Osteocyte (in vitro differentiated cells): ENCODE measurements at regions not wholly inside any gene's neighbourhood (a gene's known extent, or its start where the extent isn't known, plus 50 kb on each side); places are given as distances from the start of the nearest gene placed in this dataset.
A peak's percentile ranks its signal among the peaks of the same experiment; 100 is the strongest.
"Not testable (repeated sequence)": the region's sequence is repeated elsewhere in the genome, so short reads cannot be mapped to it uniquely, and the experiment has no call there.

Experiments
- DNase-seq: peaks from one replicate; pipeline ENCODE4 v3.0.0; 2021; ENCODE audit warnings: mixed read lengths; ENCODE audit not compliant: unreplicated experiment; ENCODE audit errors: extremely low spot score
- H3K27ac Mint-ChIP-seq: one replicate; pipeline ENCODE4 v1.8.0; 2021; ENCODE audit warnings: mild to moderate bottlenecking, mixed read lengths; ENCODE audit not compliant: unreplicated experiment
- H3K27me3 Mint-ChIP-seq: one replicate; pipeline ENCODE4 v1.8.0; 2021; ENCODE audit warnings: mixed read lengths; ENCODE audit not compliant: unreplicated experiment
- H3K36me3 Mint-ChIP-seq: one replicate; pipeline ENCODE4 v1.8.0; 2021; ENCODE audit warnings: mixed read lengths; ENCODE audit not compliant: unreplicated experiment
- H3K4me1 Mint-ChIP-seq: one replicate; pipeline ENCODE4 v1.8.0; 2021; ENCODE audit warnings: mixed read lengths; ENCODE audit not compliant: unreplicated experiment
- H3K4me3 Mint-ChIP-seq: one replicate; pipeline ENCODE4 v1.8.0; 2021; ENCODE audit warnings: mild to moderate bottlenecking, moderate library complexity, mixed read lengths; ENCODE audit not compliant: unreplicated experiment
- H3K9me3 Mint-ChIP-seq: one replicate; pipeline ENCODE4 v1.8.0; 2021; ENCODE audit warnings: mixed read lengths; ENCODE audit not compliant: unreplicated experiment
- CTCF ChIP-seq: fragments of 200-600 bp; sonication (generic); IDR thresholded peaks from 2 replicates; pipeline ENCODE4 v1.5.0; 2021; ENCODE audit warnings: antibody characterized with exemption, mild to moderate bottlenecking, moderate library complexity

- Mint-ChIP-seq H3K9me3 (no peaks in the 10 kb centered on the region), H3K36me3 (no peaks in the 10 kb centered on the region), H3K4me3 (no peak overlapping the region), H3K27ac (no peak overlapping the region), H3K27me3 (no peaks in the 10 kb centered on the region), H3K4me1 (peaks cover 7% of the 10 kb centered on the region)
- no peak for DNase-seq
- TF ChIP-seq CTCF = no peak
These were observed 1131.8 kb upstream of the TMPRSS15 start for GRCh38 chr21:19535356-19535755.

- Mint-ChIP-seq H3K27me3 (no peaks in the 10 kb centered on the region), H3K36me3 (no peaks in the 10 kb centered on the region), H3K4me3 (no peak overlapping the region), H3K4me1 (peaks cover 24% of the 10 kb centered on the region), H3K27ac (no peak overlapping the region), H3K9me3 (no peaks in the 10 kb centered on the region)
- TF ChIP-seq CTCF = no peak
- DNase-seq = no peak
These were observed 1133.5 kb upstream of the TMPRSS15 start for GRCh38 chr21:19537116-19537515.

- Mint-ChIP-seq H3K27ac (peak overlapping the region; percentile 71), H3K9me3 (peaks cover 15% of the 10 kb centered on the region), H3K27me3 (no peaks in the 10 kb centered on the region), H3K4me3 (no peak overlapping the region), H3K4me1 (peaks cover 53% of the 10 kb centered on the region), H3K36me3 (peaks cover 9% of the 10 kb centered on the region)
- DNase-seq = no peak
- TF ChIP-seq CTCF = no peak
These were observed 1136.7 kb upstream of the TMPRSS15 start for GRCh38 chr21:19540287-19540686.

- no peak for TF ChIP-seq CTCF
- H3K27me3 Mint-ChIP-seq = no peaks in the 10 kb centered on the region
- peaks cover 56% of the 10 kb centered on the region for H3K4me1 Mint-ChIP-seq
- H3K27ac Mint-ChIP-seq = peak overlapping the region; percentile 54
- DNase-seq = no peak
- peaks cover 19% of the 10 kb centered on the region for H3K9me3 Mint-ChIP-seq
- no peak overlapping the region for H3K4me3 Mint-ChIP-seq
- H3K36me3 Mint-ChIP-seq = peaks cover 10% of the 10 kb centered on the region
These were observed 1138.0 kb upstream of the TMPRSS15 start for GRCh38 chr21:19541602-19542001.

GRCh38 chr21:19544493-19544892 lies 1140.9 kb upstream of the TMPRSS15 start:
- not testable (repeated sequence) for H3K4me3 Mint-ChIP-seq, H3K27me3 Mint-ChIP-seq, DNase-seq
- Mint-ChIP-seq H3K4me1 (peaks cover 56% of the 10 kb centered on the region), H3K9me3 (peaks cover 32% of the 10 kb centered on the region), H3K27ac (peak overlapping the region; percentile 59), H3K36me3 (peaks cover 13% of the 10 kb centered on the region)
